ENCODE measurements at regions not wholly inside any gene's neighbourhood (a gene's known extent, or its start where the extent isn't known, plus 50 kb on each side); places are given as distances from the start of the nearest gene placed in this dataset.

GRCh38 chr13:111862836-111863815 is 203.8 kb upstream of the SOX1 start:
- no peak for DNase-seq

GRCh38 chr13:111864566-111864965 is 202.4 kb upstream of the SOX1 start:
- DNase-seq: no peak

DNA sequence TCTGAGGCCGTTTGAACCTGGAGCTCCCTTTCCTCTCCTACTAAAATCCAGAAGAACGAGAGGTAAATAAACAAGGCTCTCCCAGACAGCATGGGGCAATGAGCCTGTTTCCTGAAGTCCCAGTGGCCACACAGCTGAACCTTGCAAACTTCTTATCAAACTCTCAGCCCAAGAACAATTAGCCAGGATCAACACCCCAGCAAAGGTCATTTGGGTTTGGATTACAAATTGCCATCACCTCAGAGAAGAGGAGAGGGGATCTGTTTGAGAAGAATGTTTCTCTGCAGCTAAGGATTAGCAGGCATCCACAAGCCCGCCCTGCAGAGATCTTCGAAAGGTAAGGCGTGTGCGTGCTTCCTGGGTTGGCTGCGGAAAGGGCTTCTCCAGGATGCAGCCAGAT is 201.9 kb upstream of the SOX1 start:
- DNase-seq: no peak

DNA sequence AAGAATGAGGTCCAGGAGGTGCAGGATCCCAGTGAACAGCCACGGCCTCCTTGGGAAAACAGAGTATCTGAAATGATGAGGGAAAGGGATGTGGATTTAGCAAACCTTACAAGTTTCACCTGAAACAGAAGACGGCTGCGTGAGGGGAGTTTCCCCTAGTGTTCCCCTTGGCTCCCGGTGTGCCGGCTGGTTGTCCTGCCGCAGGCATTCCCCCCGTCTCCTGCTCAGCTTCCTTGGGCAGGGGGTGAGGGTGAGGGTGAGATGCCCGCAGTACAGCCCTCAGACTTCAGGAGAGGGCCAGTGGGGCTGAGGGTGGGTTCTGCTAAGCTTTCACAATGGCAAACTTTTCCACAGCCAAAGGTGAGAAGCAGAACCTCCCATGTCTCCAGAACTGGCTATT is 201.1 kb upstream of the SOX1 start:
- DNase-seq: no peak

- DNase-seq: no peak
Observed at GRCh38 chr13:111866731-111867245, 200.2 kb upstream of the SOX1 start.

- DNase-seq: no peak
Observed at GRCh38 chr13:111867657-111868056, 199.3 kb upstream of the SOX1 start.

DNA sequence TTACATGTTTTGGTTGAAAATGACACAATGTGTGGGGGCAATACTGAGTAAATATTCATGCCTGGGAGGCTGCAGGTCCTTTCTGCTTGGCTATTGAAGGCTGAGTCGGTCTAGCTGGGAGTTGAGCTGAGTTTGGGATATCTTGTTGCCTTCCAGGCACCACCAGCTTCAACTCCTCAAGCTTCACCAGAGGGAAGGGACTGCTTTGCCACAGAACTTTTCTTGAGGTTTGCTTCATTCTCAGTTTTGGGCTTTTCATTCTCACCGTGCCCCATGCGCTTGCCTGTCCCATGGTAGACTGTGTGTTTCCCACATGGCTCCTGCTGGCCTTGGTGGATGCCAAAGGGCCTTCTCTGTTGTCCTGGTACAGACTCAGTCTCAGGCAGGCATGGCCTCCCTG is 198.2 kb upstream of the SOX1 start:
- no peak for DNase-seq

GRCh38 chr13:111872475-111873150 is 194.3 kb upstream of the SOX1 start:
- DNase-seq: no peak

- DNase-seq: no peak
Observed at GRCh38 chr13:111873676-111874178, 193.2 kb upstream of the SOX1 start.

- no peak for DNase-seq
Observed at GRCh38 chr13:111874981-111875380, 192.0 kb upstream of the SOX1 start.

DNA sequence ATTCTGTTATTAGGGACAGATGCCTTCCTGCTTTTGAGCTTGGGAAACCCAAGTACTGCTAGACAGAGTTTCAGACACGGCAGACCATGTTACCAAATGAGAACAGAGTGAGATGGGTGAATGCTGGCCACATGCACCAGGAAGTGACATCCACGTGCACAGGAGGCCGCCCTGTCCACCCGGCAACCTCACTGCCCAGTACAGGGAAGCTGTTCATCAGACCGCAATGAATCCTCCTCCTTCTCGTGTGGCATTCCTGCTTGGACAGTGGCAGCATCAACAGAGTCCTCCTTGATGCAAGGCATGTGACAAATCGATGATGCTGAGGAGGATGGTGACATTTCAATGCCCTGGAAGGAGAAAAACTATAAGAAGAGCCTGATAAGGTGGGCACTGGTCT is 191.0 kb upstream of the SOX1 start:
- DNase-seq: no peak

DNA sequence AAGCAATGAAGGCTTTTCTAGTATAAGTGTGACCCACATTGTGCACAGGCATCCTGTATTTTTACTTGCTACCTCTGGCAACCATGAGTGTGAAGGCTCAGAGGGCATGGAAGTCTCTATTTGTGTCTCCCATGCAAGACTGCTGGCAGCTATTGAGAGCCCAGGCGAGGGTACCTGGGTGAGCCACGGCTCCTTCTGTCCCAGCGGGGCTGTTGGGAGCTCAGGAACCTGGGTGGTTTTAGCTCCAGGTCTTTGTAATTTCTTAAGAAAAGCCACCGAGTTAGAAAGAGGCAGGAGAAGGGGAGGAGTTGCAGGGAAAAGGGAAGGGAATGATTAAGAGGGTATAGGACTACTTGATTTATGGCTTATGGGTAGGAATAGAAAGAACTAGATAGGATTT is 190.4 kb upstream of the SOX1 start:
- DNase-seq: no peak

- DNase-seq: no peak
Observed at GRCh38 chr13:111877906-111878305, 189.0 kb upstream of the SOX1 start.

DNA sequence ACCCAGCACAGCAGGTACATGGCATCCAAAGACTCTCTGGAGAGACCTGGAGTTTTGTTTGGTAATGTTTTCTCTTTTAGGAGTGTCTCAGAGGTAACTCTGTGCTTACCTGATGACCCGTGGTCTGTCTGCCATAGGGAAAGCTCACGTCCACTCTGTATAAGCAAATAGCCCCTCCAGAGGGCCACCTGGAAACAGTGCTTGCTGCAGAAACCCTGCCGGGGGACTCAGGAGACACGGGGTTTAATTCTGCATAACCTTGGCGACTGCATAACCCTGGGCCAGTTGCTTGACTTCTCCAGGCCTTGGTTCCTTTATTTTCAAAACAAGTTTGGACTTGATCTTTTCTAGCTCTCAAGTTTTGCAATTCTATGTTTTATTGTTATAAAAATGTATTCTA is 187.2 kb upstream of the SOX1 start:
- no peak for DNase-seq

DNA sequence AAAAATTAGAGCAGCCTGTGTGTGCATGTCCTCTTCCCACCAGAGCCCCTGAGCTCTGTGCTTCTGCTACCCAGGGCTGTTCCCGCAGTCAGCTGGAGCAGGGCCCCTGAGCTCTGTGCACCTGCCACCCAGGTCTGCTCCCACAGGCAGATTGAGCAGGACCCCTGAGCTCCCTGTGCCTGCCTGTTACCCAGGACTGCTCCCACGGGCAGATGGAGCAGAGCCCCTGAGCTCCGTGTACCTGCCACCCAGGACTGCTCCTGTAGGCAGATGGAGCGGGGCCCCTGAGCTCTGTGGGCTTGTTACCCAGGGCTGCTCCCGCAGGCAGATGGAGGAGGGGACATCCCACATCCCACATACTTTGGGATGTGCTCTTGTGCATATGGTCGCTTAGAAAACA is 186.8 kb upstream of the SOX1 start:
- no peak for DNase-seq

- DNase-seq: no peak
Observed at GRCh38 chr13:111881700-111882099, 185.2 kb upstream of the SOX1 start.

DNA sequence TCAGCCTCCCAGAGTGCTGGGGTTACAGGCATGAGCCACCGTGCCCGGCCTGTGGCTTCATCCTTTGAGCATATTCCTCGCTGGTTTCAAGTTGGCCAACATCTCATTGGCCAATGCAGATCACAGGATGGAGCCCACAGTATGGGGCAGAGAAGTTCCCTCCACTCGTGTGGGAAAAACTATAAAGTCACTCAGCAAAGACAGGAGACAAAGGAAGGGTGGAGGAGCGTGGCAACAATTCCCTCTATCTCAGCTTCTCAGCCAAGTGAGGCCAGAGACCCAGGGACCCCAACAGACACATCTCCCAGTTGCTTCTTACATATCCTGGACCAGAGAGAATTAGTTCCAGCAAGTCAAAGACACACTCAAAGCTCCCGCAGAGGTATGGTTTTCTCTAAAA is 184.6 kb upstream of the SOX1 start:
- no peak for DNase-seq

DNA sequence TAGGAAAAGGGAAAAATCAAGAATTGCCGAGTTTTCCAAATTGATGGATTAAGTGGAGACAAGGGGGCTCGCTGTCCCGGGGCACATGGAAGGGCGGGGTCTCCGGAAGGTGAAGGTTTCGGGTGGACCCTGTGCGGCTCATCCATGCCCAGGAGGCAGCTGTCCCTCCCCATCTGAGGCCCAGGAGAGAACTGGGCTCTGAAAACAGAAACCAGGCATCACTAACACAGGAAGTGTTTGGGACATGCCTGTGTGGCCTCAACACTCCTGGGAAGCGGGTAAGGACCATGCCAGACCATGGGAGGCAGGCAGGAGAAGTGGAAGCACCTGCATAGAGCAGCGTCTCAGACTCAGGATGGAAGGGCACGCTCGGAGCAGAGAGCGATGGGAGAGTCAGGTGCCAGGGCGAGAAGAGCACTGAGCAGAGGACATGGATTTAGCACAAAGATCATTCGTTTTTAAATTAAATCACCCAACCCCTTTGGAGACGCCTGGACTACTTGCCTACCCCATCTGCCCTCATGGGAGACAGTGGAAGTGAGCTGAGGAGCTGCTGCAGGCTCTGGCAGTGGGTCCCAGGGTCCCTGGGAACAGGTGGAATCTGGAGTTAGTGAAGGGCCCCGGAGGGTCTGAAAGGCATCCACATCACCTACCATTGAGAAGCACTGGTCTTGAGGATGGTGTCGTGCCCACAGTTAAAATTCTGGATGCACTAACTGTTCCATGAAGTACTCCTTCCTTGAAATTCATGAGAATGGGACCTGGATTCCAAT is 183.2 kb upstream of the SOX1 start:
- no peak for DNase-seq

- no peak for DNase-seq
Observed at GRCh38 chr13:111886217-111886945, 180.6 kb upstream of the SOX1 start.

DNA sequence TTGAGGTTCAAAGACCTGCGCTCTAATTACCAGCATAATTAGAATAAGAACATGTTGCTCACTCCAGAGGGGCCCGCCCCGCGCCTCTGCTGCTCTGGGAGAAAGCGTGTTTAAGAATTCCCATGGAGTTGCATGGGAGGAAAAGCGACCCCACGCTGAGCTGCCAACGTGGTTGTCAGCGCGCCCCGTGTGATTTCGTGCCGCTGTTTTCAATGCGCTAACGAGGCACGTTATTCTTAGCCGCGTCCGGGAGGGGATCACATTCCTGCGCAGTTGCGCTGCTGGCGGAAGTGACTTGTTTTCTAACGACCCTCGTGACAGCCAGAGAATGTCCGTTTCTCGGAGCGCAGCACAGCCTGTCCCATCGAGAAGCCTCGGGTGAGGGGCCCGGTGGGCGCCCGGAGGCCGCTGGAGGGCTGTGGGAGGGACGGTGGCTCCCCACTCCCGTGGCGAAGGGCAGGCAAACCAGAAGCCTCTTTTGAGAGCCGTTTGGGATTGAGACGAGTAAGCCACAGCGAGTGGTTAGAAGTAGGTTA is 173.8 kb upstream of the SOX1 start:
- no peak for DNase-seq

- no peak for DNase-seq
Observed at GRCh38 chr13:111893607-111894443, 173.1 kb upstream of the SOX1 start.

Measured in inflammatory macrophage treated with lipopolysaccharide for 4 hours (primary cell).